ENCODE measurements at regions not wholly inside any gene's neighbourhood (a gene's known extent, or its start where the extent isn't known, plus 50 kb on each side); places are given as distances from the start of the nearest gene placed in this dataset.

DNA sequence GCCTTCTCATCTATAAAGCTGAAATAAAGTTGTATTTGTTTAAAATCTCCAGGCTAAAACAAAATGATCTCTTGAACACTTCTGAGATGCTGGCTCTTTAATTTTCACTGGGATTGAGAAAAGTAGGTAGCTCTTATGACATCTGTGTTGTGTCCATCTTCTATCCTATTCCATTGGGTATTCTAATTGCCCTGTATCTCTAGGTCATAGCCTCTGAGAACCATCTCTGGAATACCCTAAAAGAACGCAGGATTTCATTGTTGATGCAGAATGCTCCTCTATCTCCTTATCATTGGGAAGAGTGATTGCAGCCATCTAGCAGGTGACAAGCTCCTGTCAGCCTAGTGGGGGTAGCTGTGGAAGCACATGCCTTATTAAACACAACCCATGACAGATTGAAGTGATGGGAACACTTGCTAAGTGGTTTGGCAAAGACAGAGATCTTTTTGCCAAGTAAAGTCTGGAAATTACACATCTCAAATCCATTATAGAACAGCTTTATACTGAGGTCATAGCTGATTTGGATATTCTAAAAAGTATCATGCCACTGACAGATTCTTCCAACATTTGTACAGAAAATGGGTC is 178.2 kb downstream of the TDRD15 start:
- TF ChIP-seq CTCF (IDR thresholded peaks at IDR 0.05; ENCODE audit: insufficient read depth, low read length) = no peak
- no peak overlapping the region for H3K4me3 ChIP-seq (ENCODE audit: low read depth, low read length)
- DNase-seq (ENCODE audit: low read depth) = no peak

GRCh38 chr2:21303876-21304275 is 180.1 kb downstream of the TDRD15 start:
- no peak for DNase-seq (ENCODE audit: low read depth)
- no peak for TF ChIP-seq CTCF (IDR thresholded peaks at IDR 0.05; ENCODE audit: insufficient read depth, low read length)
- no peak overlapping the region for H3K4me3 ChIP-seq (ENCODE audit: low read depth, low read length)

DNA sequence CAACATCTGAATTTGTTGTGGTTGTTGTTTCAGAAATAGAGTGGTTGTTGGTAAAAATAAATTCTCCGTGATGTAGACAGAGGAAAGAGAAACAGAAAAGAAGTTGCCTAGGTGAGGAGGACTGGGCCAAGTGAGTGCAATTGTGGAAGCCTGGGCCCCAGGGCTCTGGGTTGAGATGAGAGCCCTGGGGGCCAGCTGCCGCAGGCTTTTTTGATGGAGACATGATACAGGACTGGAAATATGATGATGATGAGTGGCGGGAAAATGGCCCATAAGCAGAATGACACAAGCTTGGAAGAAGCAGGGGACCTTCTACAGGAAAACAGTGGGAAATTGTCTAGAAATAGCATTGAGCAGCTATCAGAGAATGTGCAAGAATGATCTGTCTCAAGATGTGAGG is 181.8 kb downstream of the TDRD15 start:
- H3K4me3 ChIP-seq (ENCODE audit: low read depth, low read length) = no peak overlapping the region
- TF ChIP-seq CTCF (IDR thresholded peaks at IDR 0.05; ENCODE audit: insufficient read depth, low read length) = no peak
- DNase-seq (ENCODE audit: low read depth) = no peak

- no peak overlapping the region for H3K4me3 ChIP-seq (ENCODE audit: low read depth, low read length)
- DNase-seq (ENCODE audit: low read depth) = no peak
- no peak for TF ChIP-seq CTCF (IDR thresholded peaks at IDR 0.05; ENCODE audit: insufficient read depth, low read length)
Observed at GRCh38 chr2:21306235-21306634, 182.5 kb downstream of the TDRD15 start.

DNA sequence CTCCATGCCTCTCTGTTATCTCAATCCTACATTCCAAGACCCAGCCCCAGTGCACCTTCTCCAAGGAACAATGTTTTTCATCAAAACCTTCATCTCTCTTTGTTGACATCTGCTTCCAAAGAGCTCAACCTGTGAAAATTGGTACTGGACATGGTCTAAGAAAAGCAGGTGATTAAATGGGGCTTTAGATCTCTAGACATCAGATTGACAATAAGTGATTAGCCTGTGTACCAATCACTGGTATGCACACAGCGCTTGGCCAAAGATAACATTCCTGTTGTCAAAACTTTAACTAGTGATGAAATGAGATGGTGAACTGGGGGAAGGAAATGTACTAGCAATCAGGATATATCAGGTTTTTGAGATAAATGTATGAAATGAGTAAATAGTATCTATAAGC is 183.3 kb downstream of the TDRD15 start:
- TF ChIP-seq CTCF (IDR thresholded peaks at IDR 0.05; ENCODE audit: insufficient read depth, low read length) = no peak
- DNase-seq (ENCODE audit: low read depth) = no peak
- no peak overlapping the region for H3K4me3 ChIP-seq (ENCODE audit: low read depth, low read length)

GRCh38 chr2:21310493-21310892 is 186.7 kb downstream of the TDRD15 start:
- no peak for TF ChIP-seq CTCF (IDR thresholded peaks at IDR 0.05; ENCODE audit: insufficient read depth, low read length)
- no peak overlapping the region for H3K4me3 ChIP-seq (ENCODE audit: low read depth, low read length)
- no peak for DNase-seq (ENCODE audit: low read depth)

DNA sequence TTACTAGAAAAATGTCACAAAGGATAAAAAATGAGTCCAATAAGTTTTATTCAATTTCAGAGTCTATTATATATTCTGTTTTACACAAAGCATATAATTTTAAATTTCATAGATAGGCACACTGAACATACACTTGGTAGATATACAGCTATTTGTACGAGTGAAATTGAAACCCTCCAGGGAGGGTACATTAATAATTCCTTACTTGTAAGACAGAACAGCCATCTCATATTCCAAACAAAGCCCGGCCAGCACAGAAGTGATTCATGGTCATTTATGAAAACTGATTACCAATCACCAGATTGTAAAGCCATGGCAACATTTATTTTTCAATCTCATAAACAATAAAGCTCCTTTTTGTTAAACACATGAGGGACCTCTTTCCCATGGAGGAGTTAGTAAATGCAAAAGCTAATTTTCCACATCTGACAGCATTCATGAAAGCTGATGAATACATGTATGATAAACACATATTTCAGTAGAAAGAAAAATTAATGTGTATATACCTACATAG is 190.6 kb downstream of the TDRD15 start:
- DNase-seq (ENCODE audit: low read depth) = no peak
- H3K4me3 ChIP-seq (ENCODE audit: low read depth, low read length) = no peak overlapping the region
- no peak for TF ChIP-seq CTCF (IDR thresholded peaks at IDR 0.05; ENCODE audit: insufficient read depth, low read length)

Measured in fibroblast of the aortic adventitia (primary cell).